ENCODE measurements at regions not wholly inside any gene's neighbourhood (a gene's known extent, or its start where the extent isn't known, plus 50 kb on each side); places are given as distances from the start of the nearest gene placed in this dataset.

GRCh38 chr4:175871774-175872405, 59.8 kb upstream of the GPM6A start:
- Histone ChIP-seq H3K36me3 (ENCODE audit: control insufficient read depth, insufficient read depth, low read length) (no peaks in the 10 kb centered on the region), H3K4me1 (ENCODE audit: control insufficient read depth, insufficient read depth, low read length) (no peaks in the 10 kb centered on the region), H3K27ac (ENCODE audit: insufficient read depth, low read depth, low read length, poor library complexity, severe bottlenecking) (no peak overlapping the region), H3K9me3 (ENCODE audit: control insufficient read depth, low read length) (no peaks in the 10 kb centered on the region), H3K27me3 (ENCODE audit: control insufficient read depth, insufficient read depth, low read length, poor library complexity, severe bottlenecking) (no peaks in the 10 kb centered on the region), H3K4me3 (ENCODE audit: insufficient read depth, low read depth, low read length) (no peak overlapping the region)
- WGBS, 2 experiments: 87 to 95% methylated on average over 2 of the region's 2 CpGs

- Histone ChIP-seq H3K4me1 (ENCODE audit: control insufficient read depth, insufficient read depth, low read length) (no peaks in the 10 kb centered on the region), H3K9me3 (ENCODE audit: control insufficient read depth, low read length) (no peaks in the 10 kb centered on the region), H3K27me3 (ENCODE audit: control insufficient read depth, insufficient read depth, low read length, poor library complexity, severe bottlenecking) (no peaks in the 10 kb centered on the region), H3K4me3 (ENCODE audit: insufficient read depth, low read depth, low read length) (no peak overlapping the region), H3K27ac (ENCODE audit: insufficient read depth, low read depth, low read length, poor library complexity, severe bottlenecking) (no peak overlapping the region), H3K36me3 (ENCODE audit: control insufficient read depth, insufficient read depth, low read length) (no peaks in the 10 kb centered on the region)
- WGBS, 2 experiments: 95 to 96% methylated on average over 1 of the region's 1 CpG
Measured at GRCh38 chr4:175873707-175874106, 61.6 kb upstream of the GPM6A start.

GRCh38 chr4:175874306-175874705, 62.2 kb upstream of the GPM6A start:
- WGBS, 2 experiments: 91 to 92% methylated on average over 5 of the region's 5 CpGs

GRCh38 chr4:175875993-175876771, 64.1 kb upstream of the GPM6A start:
- Histone ChIP-seq H3K4me3 (ENCODE audit: insufficient read depth, low read depth, low read length) (no peak overlapping the region), H3K27me3 (ENCODE audit: control insufficient read depth, insufficient read depth, low read length, poor library complexity, severe bottlenecking) (no peaks in the 10 kb centered on the region), H3K36me3 (ENCODE audit: control insufficient read depth, insufficient read depth, low read length) (no peaks in the 10 kb centered on the region), H3K9me3 (ENCODE audit: control insufficient read depth, low read length) (no peaks in the 10 kb centered on the region), H3K4me1 (ENCODE audit: control insufficient read depth, insufficient read depth, low read length) (no peaks in the 10 kb centered on the region), H3K27ac (ENCODE audit: insufficient read depth, low read depth, low read length, poor library complexity, severe bottlenecking) (no peak overlapping the region)
- WGBS, 2 experiments: 95 to 98% methylated on average over 5 of the region's 5 CpGs

More at GRCh38 chr4:175874306-175874705, 62.2 kb upstream of the GPM6A start:
- no peaks in the 10 kb centered on the region for H3K9me3 ChIP-seq (ENCODE audit: control insufficient read depth, low read length)
- no peaks in the 10 kb centered on the region for H3K4me1 ChIP-seq (ENCODE audit: control insufficient read depth, insufficient read depth, low read length)
- H3K4me3 ChIP-seq (ENCODE audit: insufficient read depth, low read depth, low read length): no peak overlapping the region
- no peaks in the 10 kb centered on the region for H3K36me3 ChIP-seq (ENCODE audit: control insufficient read depth, insufficient read depth, low read length)
- H3K27me3 ChIP-seq (ENCODE audit: control insufficient read depth, insufficient read depth, low read length, poor library complexity, severe bottlenecking): no peaks in the 10 kb centered on the region
- no peak overlapping the region for H3K27ac ChIP-seq (ENCODE audit: insufficient read depth, low read depth, low read length, poor library complexity, severe bottlenecking)

- no peaks in the 10 kb centered on the region for H3K9me3 ChIP-seq (ENCODE audit: control insufficient read depth, low read length)
- H3K4me1 ChIP-seq (ENCODE audit: control insufficient read depth, insufficient read depth, low read length): no peaks in the 10 kb centered on the region
Measured at GRCh38 chr4:175882891-175883290, 70.8 kb upstream of the GPM6A start.

GRCh38 chr4:175884048-175884447, 72.0 kb upstream of the GPM6A start:
- no peak overlapping the region for H3K4me3 ChIP-seq (ENCODE audit: insufficient read depth, low read depth, low read length)
- H3K27me3 ChIP-seq (ENCODE audit: control insufficient read depth, insufficient read depth, low read length, poor library complexity, severe bottlenecking): no peaks in the 10 kb centered on the region
- H3K36me3 ChIP-seq (ENCODE audit: control insufficient read depth, insufficient read depth, low read length): no peaks in the 10 kb centered on the region
- H3K4me1 ChIP-seq (ENCODE audit: control insufficient read depth, insufficient read depth, low read length): no peaks in the 10 kb centered on the region
- no peak overlapping the region for H3K27ac ChIP-seq (ENCODE audit: insufficient read depth, low read depth, low read length, poor library complexity, severe bottlenecking)
- no peaks in the 10 kb centered on the region for H3K9me3 ChIP-seq (ENCODE audit: control insufficient read depth, low read length)
- 65 to 74% methylated on average over 3 to 4 of the region's 4 CpGs for WGBS, 2 experiments

More at GRCh38 chr4:175882891-175883290, 70.8 kb upstream of the GPM6A start:
- Histone ChIP-seq H3K36me3 (ENCODE audit: control insufficient read depth, insufficient read depth, low read length) (no peaks in the 10 kb centered on the region), H3K4me3 (ENCODE audit: insufficient read depth, low read depth, low read length) (no peak overlapping the region), H3K27me3 (ENCODE audit: control insufficient read depth, insufficient read depth, low read length, poor library complexity, severe bottlenecking) (no peaks in the 10 kb centered on the region), H3K27ac (ENCODE audit: insufficient read depth, low read depth, low read length, poor library complexity, severe bottlenecking) (no peak overlapping the region)

GRCh38 chr4:175891231-175891630, 79.2 kb upstream of the GPM6A start:
- Histone ChIP-seq H3K27ac (ENCODE audit: insufficient read depth, low read depth, low read length, poor library complexity, severe bottlenecking) (no peak overlapping the region), H3K27me3 (ENCODE audit: control insufficient read depth, insufficient read depth, low read length, poor library complexity, severe bottlenecking) (no peaks in the 10 kb centered on the region), H3K36me3 (ENCODE audit: control insufficient read depth, insufficient read depth, low read length) (no peaks in the 10 kb centered on the region), H3K4me3 (ENCODE audit: insufficient read depth, low read depth, low read length) (no peak overlapping the region), H3K9me3 (ENCODE audit: control insufficient read depth, low read length) (no peaks in the 10 kb centered on the region), H3K4me1 (ENCODE audit: control insufficient read depth, insufficient read depth, low read length) (no peaks in the 10 kb centered on the region)
- 77% methylated on average over 4 of the region's 4 CpGs for WGBS, 2 experiments

GRCh38 chr4:175891851-175892250, 79.8 kb upstream of the GPM6A start:
- Histone ChIP-seq H3K27ac (ENCODE audit: insufficient read depth, low read depth, low read length, poor library complexity, severe bottlenecking) (no peak overlapping the region), H3K36me3 (ENCODE audit: control insufficient read depth, insufficient read depth, low read length) (no peaks in the 10 kb centered on the region), H3K4me1 (ENCODE audit: control insufficient read depth, insufficient read depth, low read length) (no peaks in the 10 kb centered on the region), H3K27me3 (ENCODE audit: control insufficient read depth, insufficient read depth, low read length, poor library complexity, severe bottlenecking) (no peaks in the 10 kb centered on the region), H3K4me3 (ENCODE audit: insufficient read depth, low read depth, low read length) (no peak overlapping the region), H3K9me3 (ENCODE audit: control insufficient read depth, low read length) (no peaks in the 10 kb centered on the region)
- whole genome bisulfite sequencing, 2 experiments: 46 to 56% methylated on average over 2 of the region's 2 CpGs

- 69 to 70% methylated on average over 2 of the region's 2 CpGs for WGBS, 2 experiments
- H3K27ac ChIP-seq (ENCODE audit: insufficient read depth, low read depth, low read length, poor library complexity, severe bottlenecking): no peak overlapping the region
- no peaks in the 10 kb centered on the region for H3K4me1 ChIP-seq (ENCODE audit: control insufficient read depth, insufficient read depth, low read length)
- no peaks in the 10 kb centered on the region for H3K36me3 ChIP-seq (ENCODE audit: control insufficient read depth, insufficient read depth, low read length)
- H3K27me3 ChIP-seq (ENCODE audit: control insufficient read depth, insufficient read depth, low read length, poor library complexity, severe bottlenecking): no peaks in the 10 kb centered on the region
- no peak overlapping the region for H3K4me3 ChIP-seq (ENCODE audit: insufficient read depth, low read depth, low read length)
- no peaks in the 10 kb centered on the region for H3K9me3 ChIP-seq (ENCODE audit: control insufficient read depth, low read length)
Measured at GRCh38 chr4:175905925-175906324, 93.9 kb upstream of the GPM6A start.

GRCh38 chr4:175906384-175906783, 94.3 kb upstream of the GPM6A start:
- H3K4me1 ChIP-seq (ENCODE audit: control insufficient read depth, insufficient read depth, low read length): no peaks in the 10 kb centered on the region
- H3K9me3 ChIP-seq (ENCODE audit: control insufficient read depth, low read length): no peaks in the 10 kb centered on the region
- H3K27ac ChIP-seq (ENCODE audit: insufficient read depth, low read depth, low read length, poor library complexity, severe bottlenecking): no peak overlapping the region
- WGBS, 2 experiments: 90 to 93% methylated on average over 4 to 5 of the region's 5 CpGs
- no peaks in the 10 kb centered on the region for H3K36me3 ChIP-seq (ENCODE audit: control insufficient read depth, insufficient read depth, low read length)
- H3K27me3 ChIP-seq (ENCODE audit: control insufficient read depth, insufficient read depth, low read length, poor library complexity, severe bottlenecking): no peaks in the 10 kb centered on the region
- no peak overlapping the region for H3K4me3 ChIP-seq (ENCODE audit: insufficient read depth, low read depth, low read length)

Measured in ectodermal cell (in vitro differentiated cells).